IMR-90 (cell line): ENCODE measurements at regions not wholly inside any gene's neighbourhood (a gene's known extent, or its start where the extent isn't known, plus 50 kb on each side); places are given as distances from the start of the nearest gene placed in this dataset.
"Not testable (repeated sequence)": the region's sequence is repeated elsewhere in the genome, so short reads cannot be mapped to it uniquely, and the experiment has no call there.

ENCODE experiments used
- BHLHE40 ChIP-seq: fragments of 150-350 bp; IDR thresholded peaks from 2 replicates; pipeline ENCODE4 v1.6.1; 2016; ENCODE audit warnings: mild to moderate bottlenecking, low read depth, low read length
- CEBPB ChIP-seq: IDR thresholded peaks from 2 replicates; pipeline ENCODE4 v1.6.1; 2012; ENCODE audit warnings: low read depth, low read length, improper control_type of control experiment
- ELK1 ChIP-seq: fragments of 150-350 bp; IDR thresholded peaks from 2 replicates; pipeline ENCODE4 v1.6.1; 2016; ENCODE audit warnings: low read depth, mild to moderate bottlenecking, low read length, moderate library complexity, borderline replicate concordance
- FOS ChIP-seq: fragments of 150-350 bp; IDR thresholded peaks from 2 replicates; pipeline ENCODE4 v1.6.1; 2016; ENCODE audit warnings: low read depth, low read length
- MXI1 ChIP-seq: IDR thresholded peaks from 2 replicates; pipeline ENCODE4 v1.6.1; 2012; ENCODE audit warnings: low read depth, mild to moderate bottlenecking, low read length, moderate library complexity, borderline replicate concordance
- POLR2A ChIP-seq: IDR thresholded peaks from 2 replicates; pipeline ENCODE4 v1.6.1; 2012; ENCODE audit warnings: mild to moderate bottlenecking, low read depth, low read length
- RFX5 ChIP-seq: IDR thresholded peaks from 2 replicates; pipeline ENCODE4 v1.8.0; 2012; ENCODE audit warnings: low read depth, mild to moderate bottlenecking, low read length, moderate library complexity
- SMC3 ChIP-seq: fragments of 150-350 bp; IDR thresholded peaks from 2 replicates; pipeline ENCODE4 v1.6.1; 2016; ENCODE audit warnings: low read depth, mild to moderate bottlenecking, antibody characterized with exemption, low read length, moderate library complexity
- USF2 ChIP-seq: fragments of 150-350 bp; IDR thresholded peaks from 2 replicates; pipeline ENCODE4 v1.6.1; 2017; ENCODE audit warnings: mild to moderate bottlenecking, antibody characterized with exemption, low read length, low read depth
- TF ChIP-seq, protein P1 (sequence below): conservative IDR thresholded peaks from 2 replicates; pipeline ENCODE4 v1.5.1; 2012; ENCODE audit warnings: mild to moderate bottlenecking, low read depth, low read length, improper control_type of control experiment

- TF ChIP-seq, protein P1, sequence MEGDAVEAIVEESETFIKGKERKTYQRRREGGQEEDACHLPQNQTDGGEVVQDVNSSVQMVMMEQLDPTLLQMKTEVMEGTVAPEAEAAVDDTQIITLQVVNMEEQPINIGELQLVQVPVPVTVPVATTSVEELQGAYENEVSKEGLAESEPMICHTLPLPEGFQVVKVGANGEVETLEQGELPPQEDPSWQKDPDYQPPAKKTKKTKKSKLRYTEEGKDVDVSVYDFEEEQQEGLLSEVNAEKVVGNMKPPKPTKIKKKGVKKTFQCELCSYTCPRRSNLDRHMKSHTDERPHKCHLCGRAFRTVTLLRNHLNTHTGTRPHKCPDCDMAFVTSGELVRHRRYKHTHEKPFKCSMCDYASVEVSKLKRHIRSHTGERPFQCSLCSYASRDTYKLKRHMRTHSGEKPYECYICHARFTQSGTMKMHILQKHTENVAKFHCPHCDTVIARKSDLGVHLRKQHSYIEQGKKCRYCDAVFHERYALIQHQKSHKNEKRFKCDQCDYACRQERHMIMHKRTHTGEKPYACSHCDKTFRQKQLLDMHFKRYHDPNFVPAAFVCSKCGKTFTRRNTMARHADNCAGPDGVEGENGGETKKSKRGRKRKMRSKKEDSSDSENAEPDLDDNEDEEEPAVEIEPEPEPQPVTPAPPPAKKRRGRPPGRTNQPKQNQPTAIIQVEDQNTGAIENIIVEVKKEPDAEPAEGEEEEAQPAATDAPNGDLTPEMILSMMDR = not testable (repeated sequence)
- TF ChIP-seq MXI1, FOS, USF2, SMC3, POLR2A, RFX5, BHLHE40, CEBPB, ELK1: not testable (repeated sequence)
Measured at GRCh38 chr7:76117306-76117991, 69.5 kb downstream of the MDH2 start.
